ENCODE measurements at regions not wholly inside any gene's neighbourhood (a gene's known extent, or its start where the extent isn't known, plus 50 kb on each side); places are given as distances from the start of the nearest gene placed in this dataset.

GRCh38 chr13:69194130-69194529, 913.5 kb upstream of the ATXN8OS start:
- TF ChIP-seq CTCF (IDR thresholded peaks at IDR 0.05) (no peak), POLR2AphosphoS5 (IDR thresholded peaks at IDR 0.05) (no peak)

All from upper lobe of left lung (tissue), 4 donors.